ENCODE measurements at regions not wholly inside any gene's neighbourhood (a gene's known extent, or its start where the extent isn't known, plus 50 kb on each side); places are given as distances from the start of the nearest gene placed in this dataset.

DNA sequence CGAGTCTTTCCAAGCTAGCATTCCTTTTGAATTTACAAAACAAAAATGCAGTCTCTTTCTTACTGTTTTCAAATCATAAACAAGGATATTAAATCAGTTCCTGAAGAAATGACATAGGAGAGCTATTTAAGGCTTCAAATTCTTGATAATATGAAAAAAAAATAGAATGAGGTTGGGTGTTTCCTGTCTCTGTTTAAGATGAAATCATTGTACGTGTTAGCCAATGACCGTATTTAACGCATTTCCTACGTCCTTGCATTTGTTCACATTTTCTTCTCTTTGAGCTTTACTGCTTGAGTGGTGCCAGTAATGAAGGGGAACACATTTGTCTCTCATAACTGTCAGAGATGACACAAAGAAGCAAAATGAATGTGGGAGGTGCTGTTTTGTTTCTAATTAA is 821.3 kb downstream of the DIAPH3 start:
- Histone ChIP-seq H3K4me1 (no peaks in the 10 kb centered on the region), H3K4me3 (no peak overlapping the region), H3K27ac (no peak overlapping the region), H3K27me3 (no peaks in the 10 kb centered on the region), H3K36me3 (no peaks in the 10 kb centered on the region), H3K9me3 (no peaks in the 10 kb centered on the region)
- no peak for DNase-seq
- TF ChIP-seq, protein P1, sequence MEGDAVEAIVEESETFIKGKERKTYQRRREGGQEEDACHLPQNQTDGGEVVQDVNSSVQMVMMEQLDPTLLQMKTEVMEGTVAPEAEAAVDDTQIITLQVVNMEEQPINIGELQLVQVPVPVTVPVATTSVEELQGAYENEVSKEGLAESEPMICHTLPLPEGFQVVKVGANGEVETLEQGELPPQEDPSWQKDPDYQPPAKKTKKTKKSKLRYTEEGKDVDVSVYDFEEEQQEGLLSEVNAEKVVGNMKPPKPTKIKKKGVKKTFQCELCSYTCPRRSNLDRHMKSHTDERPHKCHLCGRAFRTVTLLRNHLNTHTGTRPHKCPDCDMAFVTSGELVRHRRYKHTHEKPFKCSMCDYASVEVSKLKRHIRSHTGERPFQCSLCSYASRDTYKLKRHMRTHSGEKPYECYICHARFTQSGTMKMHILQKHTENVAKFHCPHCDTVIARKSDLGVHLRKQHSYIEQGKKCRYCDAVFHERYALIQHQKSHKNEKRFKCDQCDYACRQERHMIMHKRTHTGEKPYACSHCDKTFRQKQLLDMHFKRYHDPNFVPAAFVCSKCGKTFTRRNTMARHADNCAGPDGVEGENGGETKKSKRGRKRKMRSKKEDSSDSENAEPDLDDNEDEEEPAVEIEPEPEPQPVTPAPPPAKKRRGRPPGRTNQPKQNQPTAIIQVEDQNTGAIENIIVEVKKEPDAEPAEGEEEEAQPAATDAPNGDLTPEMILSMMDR (IDR thresholded peaks at IDR 0.05) = no peak
- TF ChIP-seq POLR2A (IDR thresholded peaks at IDR 0.05) = no peak
- intact Hi-C loops (cut with DNase I; ENCODE audit: low total_unique reads) = no loop called here

DNA sequence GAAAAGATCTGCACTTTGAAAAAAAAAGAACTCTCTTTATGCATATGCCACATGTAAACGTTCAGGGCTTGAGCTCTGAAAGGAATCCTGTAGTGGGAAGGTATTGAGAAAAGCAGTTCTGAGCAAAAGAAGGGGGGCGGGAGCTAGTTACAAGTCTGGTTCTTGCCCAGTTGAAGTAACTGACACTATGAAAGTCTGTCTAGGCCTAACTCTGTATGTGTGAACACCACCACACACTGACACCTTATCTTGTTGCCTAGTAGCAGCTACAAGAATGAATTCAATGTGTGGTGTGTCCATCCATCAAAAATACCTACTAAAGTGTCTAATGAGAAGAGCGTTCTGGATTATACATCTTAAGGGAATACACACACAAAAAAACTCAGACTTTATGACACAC is 820.6 kb downstream of the DIAPH3 start:
- Histone ChIP-seq H3K9me3 (no peaks in the 10 kb centered on the region), H3K4me3 (no peak overlapping the region), H3K27ac (no peak overlapping the region), H3K36me3 (no peaks in the 10 kb centered on the region), H3K27me3 (no peaks in the 10 kb centered on the region), H3K4me1 (no peaks in the 10 kb centered on the region)
- TF ChIP-seq, protein P1 (IDR thresholded peaks at IDR 0.05) = no peak
- TF ChIP-seq POLR2A (IDR thresholded peaks at IDR 0.05) = no peak
- intact Hi-C loops (cut with DNase I; ENCODE audit: low total_unique reads) = no loop called here
- no peak for DNase-seq

DNA sequence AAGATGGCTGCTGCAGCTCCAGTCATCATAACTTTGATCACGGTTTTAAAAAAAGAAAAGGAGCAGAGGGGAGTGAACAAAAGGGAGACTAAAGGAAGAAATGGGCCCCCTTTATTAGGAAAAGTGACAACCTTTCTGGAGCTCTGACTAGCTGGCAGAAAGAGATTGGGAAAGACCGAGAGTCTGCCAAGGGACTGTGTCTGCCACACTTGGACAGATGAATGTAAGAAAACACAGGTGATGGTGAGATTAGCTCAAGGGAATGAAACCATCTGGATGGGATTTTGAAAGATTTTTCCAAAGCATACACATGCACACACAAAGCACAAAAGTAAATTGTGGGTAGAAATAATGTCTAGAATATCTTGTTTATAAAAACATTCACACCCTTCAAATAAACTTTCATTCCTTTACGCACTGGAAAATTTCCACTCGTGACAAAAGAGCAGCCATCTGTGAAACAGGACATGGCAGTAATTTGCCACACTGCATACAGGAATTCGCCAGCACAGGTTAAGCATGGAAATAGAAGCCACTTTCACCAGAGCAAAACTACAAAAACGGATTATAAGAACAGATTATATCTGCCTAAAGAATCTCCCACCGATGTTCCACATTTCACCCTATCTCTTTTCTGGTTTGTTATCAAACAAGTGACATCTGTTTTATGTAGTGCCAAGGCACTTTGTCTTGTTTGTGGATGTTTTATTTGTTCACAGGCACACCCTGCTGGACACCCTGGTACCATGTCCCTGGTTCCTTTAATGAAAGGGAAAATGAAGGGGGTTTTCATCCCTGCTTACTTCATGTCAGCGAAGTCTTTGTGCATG is 819.5 kb downstream of the DIAPH3 start:
- TF ChIP-seq, protein P1 (IDR thresholded peaks at IDR 0.05) = no peak
- no peak for TF ChIP-seq POLR2A (IDR thresholded peaks at IDR 0.05)
- Histone ChIP-seq H3K27ac (no peak overlapping the region), H3K4me3 (no peak overlapping the region), H3K27me3 (no peaks in the 10 kb centered on the region), H3K9me3 (no peaks in the 10 kb centered on the region), H3K4me1 (no peaks in the 10 kb centered on the region), H3K36me3 (no peaks in the 10 kb centered on the region)
- intact Hi-C loops (cut with DNase I; ENCODE audit: low total_unique reads) = no loop called here
- DNase-seq = no peak

DNA sequence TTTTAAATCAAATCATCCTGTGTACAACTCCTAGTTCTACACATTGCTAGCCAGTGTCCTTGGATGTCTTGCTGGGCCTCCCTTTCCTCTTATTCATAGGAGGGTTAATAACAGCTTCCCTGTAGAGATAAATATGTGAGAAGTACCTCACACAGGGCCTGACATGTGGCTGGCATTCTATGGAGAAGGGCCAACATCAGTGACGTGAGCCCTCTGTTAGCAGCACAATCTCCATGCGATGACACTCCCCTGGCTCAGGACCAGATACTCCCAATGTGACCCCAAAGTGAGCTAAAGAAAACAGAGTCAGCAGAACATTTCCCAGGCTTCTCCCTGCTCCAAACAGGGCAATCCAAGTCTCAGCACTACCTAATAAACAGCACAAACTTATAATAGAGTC is 818.4 kb downstream of the DIAPH3 start:
- Histone ChIP-seq H3K4me1 (no peaks in the 10 kb centered on the region), H3K4me3 (no peak overlapping the region), H3K27me3 (no peaks in the 10 kb centered on the region), H3K27ac (no peak overlapping the region), H3K36me3 (no peaks in the 10 kb centered on the region), H3K9me3 (no peaks in the 10 kb centered on the region)
- TF ChIP-seq, protein P1 (IDR thresholded peaks at IDR 0.05) = no peak
- TF ChIP-seq POLR2A (IDR thresholded peaks at IDR 0.05) = no peak
- DNase-seq = peak in 1 of 2 donors; percentile 15
- intact Hi-C loops (cut with DNase I; ENCODE audit: low total_unique reads) = no loop called here

DNA sequence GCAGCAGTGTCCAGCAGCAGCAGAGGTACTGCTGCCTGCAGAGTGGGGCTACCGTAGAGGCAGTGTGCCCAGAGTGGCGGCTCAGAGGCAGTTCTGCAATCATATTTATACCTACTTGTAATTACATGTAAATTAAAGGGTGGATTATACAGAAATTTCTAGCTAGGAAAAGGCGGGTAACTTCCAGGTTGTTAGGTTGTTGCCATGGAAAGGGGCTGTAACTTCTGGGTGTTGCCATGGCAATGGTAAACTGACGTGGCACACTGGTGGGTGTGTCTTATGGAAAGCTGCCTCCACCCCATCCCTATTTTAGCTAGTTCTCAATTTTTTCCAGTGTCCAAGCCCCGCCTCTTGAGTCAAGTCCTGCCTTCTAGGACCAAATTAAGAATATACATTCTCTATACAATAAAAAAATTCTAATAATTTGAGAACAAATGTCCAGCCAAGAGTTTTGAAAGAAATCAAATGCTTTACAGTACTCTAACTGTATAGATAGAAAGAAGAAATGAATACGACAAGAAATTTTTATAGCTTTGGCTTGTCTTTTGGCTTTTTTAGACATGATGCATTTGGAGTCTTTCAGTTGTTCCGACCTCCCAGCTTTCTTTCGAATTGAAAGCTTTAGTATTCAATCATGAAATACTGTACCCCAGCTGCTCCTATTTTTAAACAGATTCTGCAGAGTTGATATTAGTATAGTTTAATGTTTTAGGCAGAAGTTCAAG is 816.6 kb downstream of the DIAPH3 start:
- H3K4me3 ChIP-seq = no peak overlapping the region
- intact Hi-C loops (cut with DNase I; ENCODE audit: low total_unique reads) = no loop called here
- no peak for DNase-seq
- no peaks in the 10 kb centered on the region for H3K4me1 ChIP-seq
- TF ChIP-seq POLR2A (IDR thresholded peaks at IDR 0.05) = no peak
- TF ChIP-seq, protein P1 (IDR thresholded peaks at IDR 0.05) = no peak
- H3K9me3 ChIP-seq = no peaks in the 10 kb centered on the region
- H3K36me3 ChIP-seq = no peaks in the 10 kb centered on the region
- no peak overlapping the region for H3K27ac ChIP-seq
- no peaks in the 10 kb centered on the region for H3K27me3 ChIP-seq
